Ascending aorta (tissue), 2 donors: ENCODE measurements at regions not wholly inside any gene's neighbourhood (a gene's known extent, or its start where the extent isn't known, plus 50 kb on each side); places are given as distances from the start of the nearest gene placed in this dataset.

Experiments used
- DNase-seq, 2 donors: peaks; one replicate each; pipeline ENCODE4 v3.0.0-alpha.2; 2019; ENCODE audit warnings: low spot score in 2 of 2
- H3K27ac ChIP-seq, 2 donors: fragments of 200-600 bp; sonication (generic); one replicate each; pipeline ENCODE4 v1.5.1; 2016 to 2017; ENCODE audit warnings: mild to moderate bottlenecking in 1 of 2
- H3K27me3 ChIP-seq: fragments of 200-600 bp; sonication (generic); one replicate; pipeline ENCODE4 v1.5.1; 2017
- H3K36me3 ChIP-seq, 2 donors: fragments of 200-600 bp; sonication (generic); one replicate each; pipeline ENCODE4 v1.5.1; 2016
- H3K4me1 ChIP-seq, 2 donors: fragments of 200-600 bp; sonication (generic); one replicate each; pipeline ENCODE4 v1.5.1; 2016 to 2017; ENCODE audit warnings: mild to moderate bottlenecking in 1 of 2
- H3K4me3 ChIP-seq, 2 donors: fragments of 200-600 bp; sonication (generic); one replicate each; pipeline ENCODE4 v1.5.1; 2016 to 2017; ENCODE audit warnings: mild to moderate bottlenecking in 1 of 2
- H3K9me3 ChIP-seq, 2 donors: fragments of 200-600 bp; sonication (generic); one replicate each; pipeline ENCODE4 v1.5.1; 2016
- intact Hi-C: fragments of 100-400 bp; cut with DNase I; formaldehyde crosslinking; loops from one replicate; pipeline ENCODE4 v1.15.1; 2023
- TF ChIP-seq, protein P1 (sequence below), 3 experiments: fragments of 200-600 bp in 2 of 3; fragments of 450-650 bp in 1 of 3; sonication (generic) in 2 of 3; IDR thresholded peaks; one replicate each; pipeline ENCODE4 v1.5.1; 2016 to 2019; ENCODE audit warnings: antibody characterized with exemption in 3 of 3, mild to moderate bottlenecking in 1 of 3, moderate library complexity in 1 of 3

DNA sequence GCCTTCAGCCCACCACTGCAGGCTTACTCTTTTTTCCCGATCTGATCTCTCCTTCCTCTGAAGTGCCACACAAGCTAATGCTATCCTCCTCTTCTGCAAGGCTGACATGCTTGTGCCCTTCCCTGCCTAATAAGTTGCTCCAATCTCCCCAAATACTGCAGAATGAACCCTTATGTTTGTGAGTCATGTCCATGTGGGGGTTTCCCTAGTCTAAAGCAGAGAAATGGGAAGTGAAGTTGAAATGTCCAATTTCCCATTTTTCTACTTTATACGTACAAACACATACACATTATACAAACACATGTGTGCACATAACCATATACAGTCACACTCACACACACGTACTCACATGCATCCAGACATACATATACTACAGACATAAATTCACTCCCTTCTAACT is 288.1 kb upstream of the CELF4 start:
- Histone ChIP-seq H3K27ac (no peak overlapping the region), H3K9me3 (no peaks in the 10 kb centered on the region), H3K4me1 (no peaks in the 10 kb centered on the region), H3K36me3 (no peaks in the 10 kb centered on the region), H3K4me3 (no peak overlapping the region), H3K27me3 (no peaks in the 10 kb centered on the region)
- intact Hi-C loops, result no loop called here
- no peak for DNase-seq
- TF ChIP-seq, protein P1, sequence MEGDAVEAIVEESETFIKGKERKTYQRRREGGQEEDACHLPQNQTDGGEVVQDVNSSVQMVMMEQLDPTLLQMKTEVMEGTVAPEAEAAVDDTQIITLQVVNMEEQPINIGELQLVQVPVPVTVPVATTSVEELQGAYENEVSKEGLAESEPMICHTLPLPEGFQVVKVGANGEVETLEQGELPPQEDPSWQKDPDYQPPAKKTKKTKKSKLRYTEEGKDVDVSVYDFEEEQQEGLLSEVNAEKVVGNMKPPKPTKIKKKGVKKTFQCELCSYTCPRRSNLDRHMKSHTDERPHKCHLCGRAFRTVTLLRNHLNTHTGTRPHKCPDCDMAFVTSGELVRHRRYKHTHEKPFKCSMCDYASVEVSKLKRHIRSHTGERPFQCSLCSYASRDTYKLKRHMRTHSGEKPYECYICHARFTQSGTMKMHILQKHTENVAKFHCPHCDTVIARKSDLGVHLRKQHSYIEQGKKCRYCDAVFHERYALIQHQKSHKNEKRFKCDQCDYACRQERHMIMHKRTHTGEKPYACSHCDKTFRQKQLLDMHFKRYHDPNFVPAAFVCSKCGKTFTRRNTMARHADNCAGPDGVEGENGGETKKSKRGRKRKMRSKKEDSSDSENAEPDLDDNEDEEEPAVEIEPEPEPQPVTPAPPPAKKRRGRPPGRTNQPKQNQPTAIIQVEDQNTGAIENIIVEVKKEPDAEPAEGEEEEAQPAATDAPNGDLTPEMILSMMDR (IDR thresholded peaks at IDR 0.05), result no peak

DNA sequence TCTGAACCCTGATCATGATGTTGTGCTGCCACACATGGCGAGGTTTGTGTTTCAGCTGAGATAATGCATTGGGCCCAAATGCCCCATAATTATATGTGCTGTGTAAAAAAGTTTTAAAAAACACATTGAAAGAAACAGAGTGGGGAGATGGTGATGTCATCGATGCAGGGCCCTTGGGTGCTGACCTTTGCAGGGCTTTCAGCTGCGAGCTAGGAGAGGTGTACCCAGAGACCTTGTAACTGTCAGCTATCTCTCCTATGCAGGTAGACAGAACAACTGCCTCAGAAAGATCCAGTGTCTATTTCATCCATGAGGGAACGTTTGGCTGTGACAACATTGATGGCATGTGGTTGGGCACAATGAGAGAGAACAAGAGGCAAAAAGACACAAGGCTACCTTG is 286.9 kb upstream of the CELF4 start:
- TF ChIP-seq, protein P1 (IDR thresholded peaks at IDR 0.05), result no peak
- no peak overlapping the region for H3K27ac ChIP-seq
- H3K4me3 ChIP-seq, result no peak overlapping the region
- no peaks in the 10 kb centered on the region for H3K4me1 ChIP-seq
- no peak for DNase-seq
- H3K27me3 ChIP-seq, result no peaks in the 10 kb centered on the region
- no peaks in the 10 kb centered on the region for H3K36me3 ChIP-seq
- no peaks in the 10 kb centered on the region for H3K9me3 ChIP-seq
- intact Hi-C loops, result no loop called here

DNA sequence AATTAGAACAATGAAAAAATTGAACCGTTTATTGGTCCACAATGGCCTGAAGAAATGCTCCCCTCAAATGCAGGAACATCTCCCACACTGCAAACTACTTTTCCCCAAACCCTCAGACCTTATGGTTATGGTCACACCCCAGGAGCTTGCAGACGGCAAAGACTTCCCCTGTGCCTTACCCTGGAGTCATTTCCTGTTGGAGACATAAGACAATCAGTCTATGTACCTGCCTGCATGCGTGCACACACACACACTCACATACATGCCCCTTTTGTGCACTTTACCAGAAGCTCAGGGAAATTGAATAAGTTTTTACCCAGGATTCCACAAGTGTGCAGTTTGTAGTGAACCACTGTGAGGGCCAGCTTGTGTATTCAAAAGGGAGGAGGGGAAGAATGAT is 281.9 kb upstream of the CELF4 start:
- Histone ChIP-seq H3K4me1 (no peaks in the 10 kb centered on the region), H3K27me3 (no peaks in the 10 kb centered on the region), H3K36me3 (no peaks in the 10 kb centered on the region), H3K9me3 (no peaks in the 10 kb centered on the region), H3K4me3 (no peak overlapping the region), H3K27ac (no peak overlapping the region)
- no peak for DNase-seq
- TF ChIP-seq, protein P1 (IDR thresholded peaks at IDR 0.05), result no peak
- intact Hi-C loops, result no loop called here

DNA sequence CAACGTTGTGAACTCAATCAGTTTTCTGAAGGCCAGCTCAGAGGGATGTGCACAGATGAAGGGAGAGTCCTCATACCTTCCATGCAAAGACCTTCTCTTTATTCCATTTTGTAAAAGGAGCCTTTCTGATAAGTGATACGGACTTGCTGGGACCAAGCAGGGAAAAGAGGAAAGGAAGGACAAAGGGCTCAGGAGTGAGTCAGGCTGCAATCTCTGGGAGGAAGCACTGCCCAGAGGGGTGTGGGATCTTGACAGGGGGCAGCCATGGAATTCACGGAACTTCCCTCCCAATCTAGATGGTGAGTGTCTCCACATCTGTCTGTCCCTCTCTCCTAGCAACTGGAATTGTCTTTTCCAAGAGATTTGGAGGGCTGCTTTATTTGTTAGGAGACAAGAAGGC is 281.4 kb upstream of the CELF4 start:
- no peak for DNase-seq
- Histone ChIP-seq H3K36me3 (no peaks in the 10 kb centered on the region), H3K27ac (no peak overlapping the region), H3K9me3 (no peaks in the 10 kb centered on the region), H3K27me3 (no peaks in the 10 kb centered on the region), H3K4me3 (no peak overlapping the region), H3K4me1 (no peaks in the 10 kb centered on the region)
- TF ChIP-seq, protein P1 (IDR thresholded peaks at IDR 0.05), result no peak
- intact Hi-C loops, result no loop called here

DNA sequence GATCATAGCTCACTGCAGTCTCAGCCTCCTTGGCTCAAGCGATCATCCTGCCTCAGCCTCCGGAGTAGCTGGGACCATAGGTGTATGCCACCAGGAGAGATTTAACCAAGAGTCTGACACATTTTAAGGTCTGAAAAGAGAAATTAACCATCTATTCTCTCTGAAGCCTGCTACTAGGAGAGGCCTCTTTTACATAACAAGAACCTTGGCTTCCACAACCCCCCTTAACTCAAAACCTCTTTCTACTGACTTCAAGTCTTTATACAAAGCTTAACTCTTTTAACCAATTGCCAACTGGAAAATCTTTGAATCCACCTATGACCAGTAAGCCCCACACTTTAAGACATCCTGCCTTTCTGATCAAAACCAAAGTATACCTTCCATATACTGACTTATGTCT is 279.9 kb upstream of the CELF4 start:
- intact Hi-C loops, result no loop called here
- DNase-seq, result no peak
- TF ChIP-seq, protein P1 (IDR thresholded peaks at IDR 0.05), result no peak

More for the DNA sequence above, 279.9 kb upstream of the CELF4 start:
- Histone ChIP-seq H3K4me1 (no peaks in the 10 kb centered on the region), H3K36me3 (no peaks in the 10 kb centered on the region), H3K4me3 (no peak overlapping the region), H3K9me3 (no peaks in the 10 kb centered on the region), H3K27ac (no peak overlapping the region), H3K27me3 (no peaks in the 10 kb centered on the region)
